Glutamatergic neuron (in vitro differentiated cells): ENCODE measurements at regions not wholly inside any gene's neighbourhood (a gene's known extent, or its start where the extent isn't known, plus 50 kb on each side); places are given as distances from the start of the nearest gene placed in this dataset.

Experiments used
- DNase-seq: peaks from one replicate; pipeline ENCODE4 v3.0.0; 2022
- H3K27ac Mint-ChIP-seq: one replicate; pipeline ENCODE4 v1.8.0; 2020; ENCODE audit warnings: mild to moderate bottlenecking, mixed read lengths, inconsistent platforms; ENCODE audit not compliant: unreplicated experiment
- H3K27me3 Mint-ChIP-seq: one replicate; pipeline ENCODE4 v1.8.0; 2020; ENCODE audit warnings: mild to moderate bottlenecking, moderate library complexity, mixed read lengths, inconsistent platforms; ENCODE audit not compliant: unreplicated experiment
- H3K36me3 Mint-ChIP-seq: one replicate; pipeline ENCODE4 v1.8.0; 2020; ENCODE audit warnings: mild to moderate bottlenecking, mixed read lengths, inconsistent platforms; ENCODE audit not compliant: unreplicated experiment
- H3K4me1 Mint-ChIP-seq: one replicate; pipeline ENCODE4 v1.8.0; 2020; ENCODE audit warnings: mild to moderate bottlenecking, low read depth, mixed read lengths, inconsistent platforms; ENCODE audit not compliant: unreplicated experiment
- H3K4me3 Mint-ChIP-seq: one replicate; pipeline ENCODE4 v1.8.0; 2020; ENCODE audit warnings: mild to moderate bottlenecking, mixed read lengths, inconsistent platforms; ENCODE audit not compliant: unreplicated experiment
- H3K9me3 Mint-ChIP-seq: one replicate; pipeline ENCODE4 v1.8.0; 2020; ENCODE audit warnings: mild to moderate bottlenecking, moderate library complexity, mixed read lengths, inconsistent platforms; ENCODE audit not compliant: unreplicated experiment
- TF ChIP-seq, protein P1 (sequence below): fragments of 200-600 bp; sonication (generic); IDR thresholded peaks from one replicate; pipeline ENCODE4 v1.5.0; 2021; ENCODE audit not compliant: partially characterized antibody, unreplicated experiment

GRCh38 chr4:16418814-16419213 lies 192.5 kb upstream of the TAPT1 start:
- Mint-ChIP-seq H3K9me3 (peaks cover 2% of the 10 kb centered on the region), H3K4me1 (no peaks in the 10 kb centered on the region), H3K27ac (no peak overlapping the region), H3K4me3 (no peak overlapping the region), H3K27me3 (peaks cover 2% of the 10 kb centered on the region), H3K36me3 (peaks cover 10% of the 10 kb centered on the region)
- no peak for DNase-seq
- TF ChIP-seq, protein P1, sequence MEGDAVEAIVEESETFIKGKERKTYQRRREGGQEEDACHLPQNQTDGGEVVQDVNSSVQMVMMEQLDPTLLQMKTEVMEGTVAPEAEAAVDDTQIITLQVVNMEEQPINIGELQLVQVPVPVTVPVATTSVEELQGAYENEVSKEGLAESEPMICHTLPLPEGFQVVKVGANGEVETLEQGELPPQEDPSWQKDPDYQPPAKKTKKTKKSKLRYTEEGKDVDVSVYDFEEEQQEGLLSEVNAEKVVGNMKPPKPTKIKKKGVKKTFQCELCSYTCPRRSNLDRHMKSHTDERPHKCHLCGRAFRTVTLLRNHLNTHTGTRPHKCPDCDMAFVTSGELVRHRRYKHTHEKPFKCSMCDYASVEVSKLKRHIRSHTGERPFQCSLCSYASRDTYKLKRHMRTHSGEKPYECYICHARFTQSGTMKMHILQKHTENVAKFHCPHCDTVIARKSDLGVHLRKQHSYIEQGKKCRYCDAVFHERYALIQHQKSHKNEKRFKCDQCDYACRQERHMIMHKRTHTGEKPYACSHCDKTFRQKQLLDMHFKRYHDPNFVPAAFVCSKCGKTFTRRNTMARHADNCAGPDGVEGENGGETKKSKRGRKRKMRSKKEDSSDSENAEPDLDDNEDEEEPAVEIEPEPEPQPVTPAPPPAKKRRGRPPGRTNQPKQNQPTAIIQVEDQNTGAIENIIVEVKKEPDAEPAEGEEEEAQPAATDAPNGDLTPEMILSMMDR, result no peak

DNA sequence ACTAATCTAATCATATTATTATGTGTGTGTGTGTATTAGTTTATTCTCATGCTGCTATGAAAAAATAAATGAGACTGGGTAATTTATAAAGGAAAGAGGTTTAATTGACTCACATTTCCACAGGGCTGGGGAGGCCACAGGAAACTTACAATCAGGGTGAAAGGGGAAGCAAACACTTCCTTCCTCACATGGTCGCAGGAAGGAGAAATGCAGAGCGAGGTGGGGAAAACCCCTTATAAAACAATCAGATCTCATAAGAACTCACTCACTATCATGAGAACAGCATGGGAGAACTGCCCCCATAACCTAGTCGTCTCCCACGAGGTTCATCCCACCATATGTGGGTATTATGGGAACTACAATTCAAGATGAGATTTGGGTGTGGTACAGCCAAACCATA lies 190.9 kb upstream of the TAPT1 start:
- H3K27me3 Mint-ChIP-seq, result peaks cover 2% of the 10 kb centered on the region
- no peak for DNase-seq
- H3K27ac Mint-ChIP-seq, result no peak overlapping the region
- peaks cover 2% of the 10 kb centered on the region for H3K9me3 Mint-ChIP-seq
- H3K36me3 Mint-ChIP-seq, result peaks cover 10% of the 10 kb centered on the region
- TF ChIP-seq, protein P1, result no peak
- no peak overlapping the region for H3K4me3 Mint-ChIP-seq
- H3K4me1 Mint-ChIP-seq, result no peaks in the 10 kb centered on the region

- TF ChIP-seq, protein P1, result no peak
- Mint-ChIP-seq H3K4me3 (no peak overlapping the region), H3K27ac (no peak overlapping the region), H3K27me3 (peaks cover 2% of the 10 kb centered on the region), H3K36me3 (peaks cover 10% of the 10 kb centered on the region), H3K4me1 (no peaks in the 10 kb centered on the region), H3K9me3 (peaks cover 2% of the 10 kb centered on the region)
- DNase-seq, result no peak
Measured at GRCh38 chr4:16416601-16417000, 190.3 kb upstream of the TAPT1 start.

GRCh38 chr4:16415751-16416150 lies 189.5 kb upstream of the TAPT1 start:
- Mint-ChIP-seq H3K27ac (no peak overlapping the region), H3K36me3 (peaks cover 7% of the 10 kb centered on the region), H3K27me3 (peaks cover 2% of the 10 kb centered on the region), H3K9me3 (peaks cover 2% of the 10 kb centered on the region), H3K4me3 (no peak overlapping the region), H3K4me1 (no peaks in the 10 kb centered on the region)
- TF ChIP-seq, protein P1, result no peak
- DNase-seq, result no peak

DNA sequence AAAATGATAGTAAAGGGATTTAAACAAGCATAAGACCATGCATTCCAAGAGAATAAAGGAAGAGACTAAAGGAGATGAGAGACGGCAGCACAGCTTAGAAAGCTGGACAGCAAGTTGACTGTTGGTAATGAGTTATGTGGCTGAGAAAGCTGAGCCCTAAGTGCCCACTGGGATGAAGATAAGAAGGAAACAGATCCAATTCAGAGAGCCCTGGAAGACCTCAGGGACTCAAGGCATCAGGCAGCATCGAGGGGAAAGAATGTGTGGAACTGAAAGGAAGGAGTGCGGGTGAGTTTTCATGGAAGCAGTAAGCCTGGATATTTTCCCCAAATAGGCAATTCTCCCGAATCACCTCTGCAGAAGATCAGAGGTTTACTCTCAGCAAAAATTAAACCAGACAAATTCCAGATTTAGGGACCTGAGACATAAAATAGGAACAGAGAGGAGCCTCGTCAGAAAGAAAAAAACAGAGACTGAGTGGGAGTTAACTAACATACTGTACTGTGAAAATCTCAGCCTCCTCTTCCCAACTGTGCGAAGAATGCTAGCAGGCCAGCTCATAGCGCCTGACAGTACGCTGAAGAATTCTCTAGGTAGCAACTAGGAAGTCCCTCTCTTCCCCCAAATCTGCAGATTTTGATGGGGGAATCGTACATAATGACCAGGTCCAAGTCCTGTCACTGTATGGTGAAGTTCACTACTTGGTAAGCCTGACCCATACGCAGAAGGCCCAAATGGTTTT lies 187.7 kb upstream of the TAPT1 start:
- TF ChIP-seq, protein P1, result no peak
- H3K4me3 Mint-ChIP-seq, result no peak overlapping the region
- peaks cover 2% of the 10 kb centered on the region for H3K9me3 Mint-ChIP-seq
- H3K36me3 Mint-ChIP-seq, result no peaks in the 10 kb centered on the region
- DNase-seq, result no peak
- H3K27me3 Mint-ChIP-seq, result peaks cover 2% of the 10 kb centered on the region
- H3K4me1 Mint-ChIP-seq, result no peaks in the 10 kb centered on the region
- no peak overlapping the region for H3K27ac Mint-ChIP-seq
